ENCODE measurements at regions not wholly inside any gene's neighbourhood (a gene's known extent, or its start where the extent isn't known, plus 50 kb on each side); places are given as distances from the start of the nearest gene placed in this dataset.

GRCh38 chr5:38706376-38706775 is 139.4 kb upstream of the OSMR start:
- Histone ChIP-seq H3K36me3 (ENCODE audit: control insufficient read depth in 2 of 2, extremely low read depth in 1 of 2, insufficient read depth in 2 of 2, low read length in 2 of 2) (no peaks in the 10 kb centered on the region), H3K27ac (ENCODE audit: insufficient read depth, low read depth, low read length) (no peak overlapping the region), H3K4me3 (replicated peaks in 1 of 3; ENCODE audit: insufficient read depth in 1 of 3, low read depth in 1 of 3, low read length in 3 of 3) (no peak overlapping the region), H4K20me1 (replicated peaks; ENCODE audit: control insufficient read depth, extremely low read depth, insufficient read depth, low read length) (no peaks in the 10 kb centered on the region), H3K9me3 (replicated peaks; ENCODE audit: control insufficient read depth, insufficient read depth, low read length) (no peaks in the 10 kb centered on the region), H3K9me1 (replicated peaks; ENCODE audit: control insufficient read depth, extremely low read depth, insufficient read depth, low read length) (no peaks in the 10 kb centered on the region), H3K9ac (replicated peaks; ENCODE audit: extremely low read depth, insufficient read depth, low read length) (no peak overlapping the region), H3K4me1 (ENCODE audit: control insufficient read depth, extremely low read depth, insufficient read depth, low read length) (no peaks in the 10 kb centered on the region), H3K79me2 (ENCODE audit: control insufficient read depth, insufficient read depth, low read length) (no peaks in the 10 kb centered on the region), H2AFZ (ENCODE audit: low read depth, low read length) (no peak overlapping the region), H3K27me3 (ENCODE audit: control insufficient read depth in 2 of 2, insufficient read depth in 2 of 2, low read length in 2 of 2) (peaks cover 0 to 4% of the 10 kb centered on the region in 2 experiments), H3K4me2 (ENCODE audit: insufficient read depth, low read length) (no peak overlapping the region)
- DNase-seq (ENCODE audit: low read depth, low spot score), result no peak
- FAIRE-seq, result no peak
- dilution Hi-C loops (cut with MboI; ENCODE audit: extremely low pct_ligation_motif_present, low sequenced_read_pairs), result no loop called here
- intact Hi-C loops (cut with micrococcal nuclease), result no loop called here
- ChIA-PET POLR2A (no interaction called here), CTCF (no interaction called here)
- no TSS peak for BruUV-seq (replicated peaks)
- TF ChIP-seq POLR2A (IDR thresholded peaks at IDR 0.05; ENCODE audit: low read depth, low read length) (no peak), EZH2 (IDR thresholded peaks at IDR 0.05; ENCODE audit: borderline replicate concordance, low read depth, low read length, severe bottlenecking) (no peak), JUN (IDR thresholded peaks at IDR 0.05; ENCODE audit: borderline replicate concordance, insufficient read depth, insufficient read length, low read depth) (no peak), FOS (IDR thresholded peaks at IDR 0.05; ENCODE audit: borderline replicate concordance, insufficient read depth, low read length) (no peak), GATA2 (IDR thresholded peaks at IDR 0.05; ENCODE audit: insufficient read depth, insufficient read length, low read depth, low read length) (no peak), MYC (IDR thresholded peaks at IDR 0.05; ENCODE audit: low read depth, low read length) (no peak), POLR2AphosphoS5 (IDR thresholded peaks at IDR 0.05; ENCODE audit: insufficient read depth, low read depth, low read length) (no peak), CTCF (IDR thresholded peaks at IDR 0.05; ENCODE audit: extremely low read depth in 1 of 2, insufficient read depth in 1 of 2, low read depth in 1 of 2, low read length in 2 of 2) (no peak)
- TF ChIP-seq, protein P1, sequence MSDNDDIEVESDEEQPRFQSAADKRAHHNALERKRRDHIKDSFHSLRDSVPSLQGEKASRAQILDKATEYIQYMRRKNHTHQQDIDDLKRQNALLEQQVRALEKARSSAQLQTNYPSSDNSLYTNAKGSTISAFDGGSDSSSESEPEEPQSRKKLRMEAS (IDR thresholded peaks at IDR 0.05; ENCODE audit: insufficient read depth, insufficient read length), result no peak
